ENCODE measurements at regions not wholly inside any gene's neighbourhood (a gene's known extent, or its start where the extent isn't known, plus 50 kb on each side); places are given as distances from the start of the nearest gene placed in this dataset.
A peak's percentile ranks its signal among the peaks of the same experiment; 100 is the strongest.

DNA sequence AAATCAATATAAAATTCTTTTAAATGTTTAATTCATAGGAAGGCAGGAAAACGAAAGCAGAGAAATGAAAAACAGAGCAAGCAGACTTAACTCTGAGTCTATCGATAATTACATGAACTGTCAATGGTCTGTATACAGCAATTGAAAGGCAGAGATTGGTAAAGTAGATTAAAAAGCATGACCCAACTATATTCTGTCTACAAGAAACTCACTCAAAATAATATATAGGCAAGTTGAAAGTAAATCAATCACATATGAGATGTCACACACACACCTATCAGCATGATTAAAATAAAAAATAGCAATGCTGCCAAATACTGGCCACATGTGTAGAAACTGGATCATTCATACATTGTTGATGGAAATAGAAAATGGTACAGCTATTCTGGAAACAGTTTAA is 136.4 kb upstream of the CYP1B1 start:
- DNase-seq (ENCODE audit: insufficient read length, low spot score, missing footprints) = no peak
- no peaks in the 10 kb centered on the region for H3K9me3 ChIP-seq (ENCODE audit: low read depth, low read length)
- H4K20me1 ChIP-seq (ENCODE audit: insufficient read depth, low read length) = no peaks in the 10 kb centered on the region
- H3K36me3 ChIP-seq (ENCODE audit: insufficient read depth, low read length) = no peaks in the 10 kb centered on the region
- no peak overlapping the region for H3K4me2 ChIP-seq (ENCODE audit: insufficient read depth, low read length)
- no peak overlapping the region for H3K27ac ChIP-seq (ENCODE audit: low read depth, low read length)
- H3K79me2 ChIP-seq (ENCODE audit: insufficient read depth, low read length) = no peaks in the 10 kb centered on the region
- no peak overlapping the region for H3K4me3 ChIP-seq (ENCODE audit: insufficient read depth, low read length)
- H2AFZ ChIP-seq (ENCODE audit: low read length) = no peak overlapping the region
- H3K27me3 ChIP-seq (ENCODE audit: insufficient read depth, low read length) = no peaks in the 10 kb centered on the region
- TF ChIP-seq, protein P1, sequence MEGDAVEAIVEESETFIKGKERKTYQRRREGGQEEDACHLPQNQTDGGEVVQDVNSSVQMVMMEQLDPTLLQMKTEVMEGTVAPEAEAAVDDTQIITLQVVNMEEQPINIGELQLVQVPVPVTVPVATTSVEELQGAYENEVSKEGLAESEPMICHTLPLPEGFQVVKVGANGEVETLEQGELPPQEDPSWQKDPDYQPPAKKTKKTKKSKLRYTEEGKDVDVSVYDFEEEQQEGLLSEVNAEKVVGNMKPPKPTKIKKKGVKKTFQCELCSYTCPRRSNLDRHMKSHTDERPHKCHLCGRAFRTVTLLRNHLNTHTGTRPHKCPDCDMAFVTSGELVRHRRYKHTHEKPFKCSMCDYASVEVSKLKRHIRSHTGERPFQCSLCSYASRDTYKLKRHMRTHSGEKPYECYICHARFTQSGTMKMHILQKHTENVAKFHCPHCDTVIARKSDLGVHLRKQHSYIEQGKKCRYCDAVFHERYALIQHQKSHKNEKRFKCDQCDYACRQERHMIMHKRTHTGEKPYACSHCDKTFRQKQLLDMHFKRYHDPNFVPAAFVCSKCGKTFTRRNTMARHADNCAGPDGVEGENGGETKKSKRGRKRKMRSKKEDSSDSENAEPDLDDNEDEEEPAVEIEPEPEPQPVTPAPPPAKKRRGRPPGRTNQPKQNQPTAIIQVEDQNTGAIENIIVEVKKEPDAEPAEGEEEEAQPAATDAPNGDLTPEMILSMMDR (IDR thresholded peaks at IDR 0.05; ENCODE audit: extremely low read depth, low read depth, low read length) = no peak
- peaks cover 16% of the 10 kb centered on the region for H3K4me1 ChIP-seq (ENCODE audit: insufficient read depth, low read length)

DNA sequence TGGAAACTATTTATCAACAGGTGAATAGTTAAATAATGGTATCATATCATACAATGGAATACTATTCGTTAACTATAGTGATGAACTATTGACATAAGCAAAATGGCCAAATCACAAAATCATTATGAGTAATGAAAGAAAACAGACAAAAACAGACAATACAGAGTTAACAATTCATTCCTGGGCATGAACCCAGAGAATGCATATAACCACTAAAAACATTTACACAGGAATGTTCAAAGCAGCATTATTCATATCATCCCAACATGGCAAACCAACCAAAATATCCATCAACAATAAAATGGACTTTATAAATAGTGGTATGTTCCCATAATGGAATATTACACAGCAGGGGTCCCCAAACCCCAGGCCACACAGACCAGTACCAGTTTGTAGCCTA is 131.2 kb upstream of the CYP1B1 start:
- peak; percentile 1 for DNase-seq (ENCODE audit: insufficient read length, low spot score, missing footprints)
- no peaks in the 10 kb centered on the region for H3K9me3 ChIP-seq (ENCODE audit: low read depth, low read length)
- H4K20me1 ChIP-seq (ENCODE audit: insufficient read depth, low read length) = no peaks in the 10 kb centered on the region
- no peak overlapping the region for H3K4me2 ChIP-seq (ENCODE audit: insufficient read depth, low read length)
- H3K27me3 ChIP-seq (ENCODE audit: insufficient read depth, low read length) = no peaks in the 10 kb centered on the region
- TF ChIP-seq, protein P1 (IDR thresholded peaks at IDR 0.05; ENCODE audit: extremely low read depth, low read depth, low read length) = no peak
- H3K4me1 ChIP-seq (ENCODE audit: insufficient read depth, low read length) = peaks cover 4% of the 10 kb centered on the region
- H2AFZ ChIP-seq (ENCODE audit: low read length) = no peak overlapping the region
- H3K79me2 ChIP-seq (ENCODE audit: insufficient read depth, low read length) = no peaks in the 10 kb centered on the region
- no peaks in the 10 kb centered on the region for H3K36me3 ChIP-seq (ENCODE audit: insufficient read depth, low read length)
- peak overlapping the region; percentile 24 for H3K27ac ChIP-seq (ENCODE audit: low read depth, low read length)
- no peak overlapping the region for H3K4me3 ChIP-seq (ENCODE audit: insufficient read depth, low read length)

DNA sequence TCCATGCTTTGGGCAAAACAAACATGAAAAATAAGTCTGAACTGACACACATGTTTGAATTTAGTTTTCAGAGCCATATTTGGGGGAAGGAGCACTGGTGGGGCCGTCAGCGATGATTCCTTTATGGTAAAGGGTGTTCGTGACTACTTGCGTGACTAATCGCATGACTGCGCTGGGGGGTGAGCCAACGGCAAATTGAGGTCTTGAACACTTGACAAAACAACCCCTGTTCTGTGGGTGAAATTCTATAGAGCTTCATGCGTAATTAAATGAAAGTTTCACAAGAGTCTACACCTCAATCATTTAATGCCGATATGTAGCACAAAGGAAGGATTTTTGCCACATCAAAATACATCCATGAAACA is 127.5 kb upstream of the CYP1B1 start:
- Histone ChIP-seq H4K20me1 (ENCODE audit: insufficient read depth, low read length) (no peaks in the 10 kb centered on the region), H3K27ac (ENCODE audit: low read depth, low read length) (peak overlapping the region; percentile 14), H3K4me3 (ENCODE audit: insufficient read depth, low read length) (no peak overlapping the region), H3K9me3 (ENCODE audit: low read depth, low read length) (no peaks in the 10 kb centered on the region), H3K79me2 (ENCODE audit: insufficient read depth, low read length) (no peaks in the 10 kb centered on the region), H2AFZ (ENCODE audit: low read length) (no peak overlapping the region), H3K36me3 (ENCODE audit: insufficient read depth, low read length) (no peaks in the 10 kb centered on the region), H3K27me3 (ENCODE audit: insufficient read depth, low read length) (no peaks in the 10 kb centered on the region), H3K4me1 (ENCODE audit: insufficient read depth, low read length) (peaks cover 14% of the 10 kb centered on the region), H3K4me2 (ENCODE audit: insufficient read depth, low read length) (no peak overlapping the region)
- TF ChIP-seq, protein P1 (IDR thresholded peaks at IDR 0.05; ENCODE audit: extremely low read depth, low read depth, low read length) = no peak
- DNase-seq (ENCODE audit: insufficient read length, low spot score, missing footprints) = no peak

DNA sequence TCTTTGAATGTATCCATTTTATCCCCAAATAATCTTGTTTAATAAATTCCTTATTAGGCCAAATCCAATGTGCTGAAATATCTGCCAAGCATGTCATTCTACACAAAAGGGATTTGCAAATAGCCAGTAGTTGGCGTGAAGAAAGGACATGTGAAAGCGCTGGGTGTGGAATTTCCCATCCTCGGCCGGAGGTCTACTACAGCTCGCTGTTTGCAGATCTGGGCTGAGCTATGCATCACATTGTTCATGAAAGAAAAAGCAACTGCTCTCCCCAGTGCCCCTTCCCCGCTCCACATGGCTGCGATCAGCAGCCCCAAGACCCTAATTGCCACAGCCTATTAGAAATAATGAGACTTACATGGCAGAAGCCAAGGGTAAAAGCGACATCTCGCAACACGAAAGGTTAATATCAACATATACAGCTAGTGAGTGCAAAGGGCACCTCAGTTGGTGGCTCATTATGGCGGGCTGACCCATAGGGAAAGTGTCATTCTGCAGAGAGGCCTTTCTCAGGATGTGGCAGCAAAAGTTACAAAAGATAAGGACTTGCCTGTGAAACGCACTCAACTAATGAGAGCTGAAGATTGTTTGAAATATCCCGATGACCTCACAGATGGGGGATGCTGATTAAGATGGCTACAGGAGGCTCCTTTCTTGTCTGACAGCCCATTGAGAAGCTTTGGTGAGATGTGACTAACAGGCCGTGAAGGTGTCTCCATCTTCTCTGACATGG is 126.9 kb upstream of the CYP1B1 start:
- no peak overlapping the region for H3K4me2 ChIP-seq (ENCODE audit: insufficient read depth, low read length)
- H3K4me3 ChIP-seq (ENCODE audit: insufficient read depth, low read length) = no peak overlapping the region
- no peak overlapping the region for H2AFZ ChIP-seq (ENCODE audit: low read length)
- TF ChIP-seq, protein P1 (IDR thresholded peaks at IDR 0.05; ENCODE audit: extremely low read depth, low read depth, low read length) = no peak
- H3K27me3 ChIP-seq (ENCODE audit: insufficient read depth, low read length) = no peaks in the 10 kb centered on the region
- no peaks in the 10 kb centered on the region for H4K20me1 ChIP-seq (ENCODE audit: insufficient read depth, low read length)
- H3K9me3 ChIP-seq (ENCODE audit: low read depth, low read length) = no peaks in the 10 kb centered on the region
- no peaks in the 10 kb centered on the region for H3K36me3 ChIP-seq (ENCODE audit: insufficient read depth, low read length)
- no peaks in the 10 kb centered on the region for H3K79me2 ChIP-seq (ENCODE audit: insufficient read depth, low read length)
- peak; percentile 2 for DNase-seq (ENCODE audit: insufficient read length, low spot score, missing footprints)
- H3K4me1 ChIP-seq (ENCODE audit: insufficient read depth, low read length) = peaks cover 14% of the 10 kb centered on the region
- H3K27ac ChIP-seq (ENCODE audit: low read depth, low read length) = peak overlapping the region; percentile 14

Data from osteoblast (primary cell).